ENCODE measurements at regions not wholly inside any gene's neighbourhood (a gene's known extent, or its start where the extent isn't known, plus 50 kb on each side); places are given as distances from the start of the nearest gene placed in this dataset.

GRCh38 chr20:24738058-24738775 is 210.9 kb upstream of the CST7 start:
- TF ChIP-seq POLR2AphosphoS5 (IDR thresholded peaks at IDR 0.05; ENCODE audit: low read depth, low read length) = no peak
- no peak for TF ChIP-seq CTCF (IDR thresholded peaks at IDR 0.05)
- no peak for TF ChIP-seq REST (IDR thresholded peaks at IDR 0.05; ENCODE audit: insufficient read depth in 1 of 2, low read depth in 2 of 2, low read length in 1 of 2)
- TF ChIP-seq SIN3A (IDR thresholded peaks at IDR 0.05; ENCODE audit: borderline replicate concordance, insufficient read depth, low read depth, low read length) = no peak
- TF ChIP-seq TCF7L2 (IDR thresholded peaks at IDR 0.05; ENCODE audit: low read depth, low read length) = no peak
